GM19328 (cell line): ENCODE measurements at regions not wholly inside any gene's neighbourhood (a gene's known extent, or its start where the extent isn't known, plus 50 kb on each side); places are given as distances from the start of the nearest gene placed in this dataset.

ENCODE experiments used
- ATAC-seq: cut with Tn5 transposase; IDR thresholded peaks from one replicate; pipeline ENCODE4 v1.9.1; 2021; ENCODE audit warnings: mild to moderate bottlenecking, moderate library complexity; ENCODE audit not compliant: unreplicated experiment

DNA sequence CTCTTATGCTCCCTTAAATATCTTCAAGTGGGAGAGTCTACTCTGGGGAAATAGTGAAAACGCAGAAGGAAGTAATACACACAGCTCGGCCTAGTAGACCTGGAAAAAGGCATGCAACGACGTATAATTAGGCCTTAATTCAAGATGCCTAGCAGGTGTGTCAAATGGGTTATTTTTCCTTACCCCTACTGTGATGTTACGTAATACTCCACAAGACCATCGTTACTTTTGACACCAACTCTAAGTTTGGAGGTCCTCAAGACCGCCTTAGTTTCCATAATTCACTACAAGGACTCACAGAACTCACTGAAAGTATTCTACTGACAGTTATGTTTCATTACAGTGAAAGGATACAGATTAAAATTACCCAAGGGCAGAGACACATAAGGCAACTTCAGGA is 1024.3 kb upstream of the MAP3K7 start:
- ATAC-seq: no peak

DNA sequence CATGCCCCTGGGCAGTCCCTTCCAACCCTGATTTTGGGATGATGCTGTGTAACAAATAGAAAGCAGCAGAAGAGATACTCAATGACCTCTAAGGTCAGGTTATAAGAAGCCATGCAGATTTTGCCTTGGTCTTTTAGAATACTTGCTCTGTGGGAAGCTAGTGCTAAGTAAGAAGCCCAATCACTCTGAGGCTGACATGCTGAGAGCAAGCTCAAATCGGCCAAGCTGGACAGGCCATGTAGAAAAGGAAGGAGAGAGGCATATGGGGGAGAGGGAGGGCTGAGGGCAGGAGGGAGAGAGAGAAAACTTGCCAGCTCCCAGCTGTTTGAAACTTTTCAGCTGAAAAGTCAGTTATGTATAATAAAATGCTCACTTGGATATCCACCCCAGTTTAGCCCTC is 1021.6 kb upstream of the MAP3K7 start:
- ATAC-seq: no peak

DNA sequence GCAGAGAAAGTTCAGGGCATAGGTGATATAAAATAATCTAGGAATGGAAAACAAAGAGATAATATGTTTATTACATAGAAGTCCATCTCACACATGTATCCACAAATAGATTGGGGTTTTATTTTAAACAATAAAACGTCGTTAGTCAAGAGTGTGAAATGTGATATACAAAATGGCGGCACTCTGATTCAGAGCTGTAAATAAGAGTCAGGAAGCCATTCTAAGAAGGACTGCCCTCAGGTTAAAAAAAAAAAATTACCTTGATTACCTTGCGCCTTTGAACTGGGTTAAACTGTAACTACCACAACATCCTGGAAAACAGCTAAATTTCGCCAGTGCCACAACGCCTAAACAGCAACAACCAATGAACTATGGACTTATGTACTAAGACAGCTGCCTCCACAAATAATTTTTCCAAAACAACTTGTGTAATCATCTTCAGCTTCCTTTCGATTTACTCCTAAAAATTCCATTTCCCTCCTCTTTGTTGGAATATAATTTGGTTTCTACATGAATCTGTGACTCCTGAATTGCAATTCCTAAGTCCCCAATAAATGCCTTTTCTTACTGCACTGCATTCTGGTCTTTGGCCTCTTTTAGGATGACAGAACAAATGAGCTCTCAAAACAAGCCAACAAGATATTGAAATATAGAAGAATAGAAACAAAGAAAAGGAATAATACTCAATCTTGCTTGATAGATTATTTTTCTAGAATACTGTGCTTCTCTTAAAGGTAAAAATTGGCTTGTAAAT is 1019.5 kb upstream of the MAP3K7 start:
- ATAC-seq: no peak

DNA sequence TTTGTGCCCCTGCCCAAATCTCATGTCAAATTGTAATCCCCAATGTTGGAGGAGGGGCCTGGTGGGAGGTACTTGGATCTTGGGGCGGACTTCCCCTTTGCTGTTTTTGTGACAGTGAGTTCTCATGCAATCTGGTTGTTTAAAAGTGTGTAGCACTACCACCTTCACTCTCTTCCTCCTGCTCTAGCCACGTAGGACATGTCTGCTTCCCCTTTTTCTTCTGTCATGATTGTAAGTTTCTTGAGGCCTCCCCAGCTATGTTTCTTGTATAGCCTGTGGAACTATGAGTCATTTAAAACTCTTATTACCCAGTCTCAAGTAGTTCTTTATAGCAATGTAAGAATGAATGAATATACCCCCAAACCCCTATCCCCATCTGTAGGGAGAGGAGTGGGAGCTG is 1013.7 kb upstream of the MAP3K7 start:
- ATAC-seq: no peak

DNA sequence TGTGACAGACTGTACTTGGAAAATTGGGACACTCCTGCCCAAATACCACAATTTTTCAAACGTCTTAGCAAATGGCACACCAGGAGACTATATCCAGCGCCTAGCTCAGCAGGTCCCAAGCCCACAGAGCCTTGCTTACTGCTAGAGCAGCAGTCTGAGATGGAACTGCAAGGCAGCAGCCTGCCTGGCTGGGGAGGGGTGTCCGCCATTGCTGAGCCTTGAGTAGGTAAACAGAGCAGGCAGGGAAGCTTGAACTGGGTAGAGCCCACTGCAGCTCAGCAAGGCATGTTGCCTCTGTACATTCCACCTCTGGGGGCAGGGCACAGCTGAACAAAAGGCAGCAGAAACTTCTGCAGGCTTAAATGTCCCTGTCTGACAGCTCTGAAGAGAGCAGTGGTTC is 1003.3 kb upstream of the MAP3K7 start:
- ATAC-seq: no peak

DNA sequence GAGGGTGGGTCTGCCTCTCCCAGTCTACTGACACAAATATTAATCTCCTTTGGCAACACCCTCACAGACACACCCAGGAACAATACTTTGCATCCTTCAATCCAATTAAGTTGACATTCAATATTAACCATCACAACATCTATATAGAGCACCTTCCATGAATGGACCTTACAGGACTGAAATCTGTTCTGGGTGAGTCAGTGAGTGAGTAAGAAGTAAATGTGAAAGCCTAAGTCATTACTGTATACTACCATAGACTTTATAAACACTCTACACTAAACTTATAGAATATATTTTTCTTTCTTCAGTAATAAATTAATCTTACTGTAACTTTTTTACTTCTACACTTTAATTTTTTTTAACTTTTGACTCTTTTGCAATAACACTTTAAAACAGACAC is 993.8 kb upstream of the MAP3K7 start:
- no peak for ATAC-seq

DNA sequence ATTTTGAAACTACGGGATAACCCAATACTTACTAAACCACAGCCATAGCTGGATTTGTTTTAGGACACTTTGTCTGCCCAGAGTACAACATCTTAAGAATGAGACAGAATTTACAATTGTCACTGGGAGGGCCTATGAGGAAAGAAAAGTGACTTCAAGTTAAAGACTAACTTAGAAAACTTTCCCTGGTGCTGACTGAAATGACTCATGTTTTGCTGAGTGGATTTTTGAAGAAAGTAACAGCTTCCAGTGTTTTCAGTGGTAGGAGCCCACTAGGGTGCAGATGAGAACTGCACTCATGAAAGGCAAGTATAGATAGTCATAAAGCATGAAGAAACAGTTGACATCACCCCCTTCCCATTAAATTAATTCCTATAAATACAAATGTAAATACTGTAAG is 988.2 kb upstream of the MAP3K7 start:
- no peak for ATAC-seq

DNA sequence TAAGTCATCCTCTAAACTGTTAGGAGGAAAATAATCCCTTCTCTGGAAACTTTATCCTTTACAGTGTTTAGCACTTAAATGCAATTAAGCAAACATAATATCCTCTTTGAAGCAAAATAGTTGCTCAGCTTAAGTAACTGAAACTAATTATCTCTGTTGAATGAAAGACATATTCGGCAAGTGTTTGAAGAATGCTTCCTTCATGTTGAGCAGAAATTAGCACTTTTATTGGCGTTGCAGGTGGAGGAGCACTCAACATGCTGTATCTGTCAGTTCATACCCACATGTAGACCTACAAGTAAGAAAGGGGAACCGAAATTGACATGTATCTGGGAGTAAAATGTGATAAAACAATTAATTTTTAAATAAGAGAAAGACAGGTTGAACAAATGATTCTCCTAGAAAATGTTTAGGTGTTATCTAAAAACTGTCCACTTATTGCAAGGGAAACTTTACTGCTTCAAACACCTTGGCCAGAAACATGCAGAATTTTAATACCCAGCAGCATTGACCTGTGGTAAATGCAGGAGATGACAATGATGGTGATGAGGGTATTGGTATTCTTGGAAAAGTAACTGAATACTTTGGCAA is 987.0 kb upstream of the MAP3K7 start:
- no peak for ATAC-seq

DNA sequence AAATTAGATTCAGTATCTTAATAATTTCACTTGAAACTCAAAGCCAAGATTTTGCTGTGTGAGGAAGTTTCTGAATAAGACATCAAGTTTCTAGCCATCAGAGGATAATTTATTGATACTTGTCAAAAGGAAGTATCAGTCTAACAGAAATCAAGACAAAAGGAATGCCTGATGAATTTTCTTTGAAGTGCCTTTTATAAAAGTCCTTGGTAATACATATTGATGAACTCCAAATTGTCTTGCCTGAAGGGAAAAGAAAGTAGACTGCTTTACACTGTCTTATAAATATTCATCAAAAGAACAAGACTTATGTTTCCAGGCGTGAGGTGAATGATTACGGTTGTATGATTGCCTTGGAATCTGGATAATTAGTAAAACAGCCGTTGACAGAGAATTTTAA is 986.0 kb upstream of the MAP3K7 start:
- ATAC-seq: no peak

DNA sequence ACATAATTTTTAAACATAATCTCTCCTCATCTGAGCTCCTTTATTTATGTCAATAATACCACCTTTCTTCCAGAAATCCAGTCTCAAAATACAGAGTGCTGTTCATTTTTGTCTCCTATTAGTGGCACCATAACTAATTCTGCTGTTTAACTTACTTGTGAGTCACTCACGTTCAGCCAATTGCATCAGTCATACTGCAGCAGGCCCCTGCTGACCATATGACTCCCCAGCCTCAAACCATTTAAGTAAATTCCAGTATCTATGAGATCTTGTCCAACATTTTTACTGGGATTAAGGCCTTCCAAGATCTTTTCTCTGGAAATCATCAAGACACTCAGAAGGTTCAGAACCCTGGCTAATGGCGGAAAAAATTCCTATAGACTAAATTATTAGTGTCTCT is 982.2 kb upstream of the MAP3K7 start:
- ATAC-seq: no peak

DNA sequence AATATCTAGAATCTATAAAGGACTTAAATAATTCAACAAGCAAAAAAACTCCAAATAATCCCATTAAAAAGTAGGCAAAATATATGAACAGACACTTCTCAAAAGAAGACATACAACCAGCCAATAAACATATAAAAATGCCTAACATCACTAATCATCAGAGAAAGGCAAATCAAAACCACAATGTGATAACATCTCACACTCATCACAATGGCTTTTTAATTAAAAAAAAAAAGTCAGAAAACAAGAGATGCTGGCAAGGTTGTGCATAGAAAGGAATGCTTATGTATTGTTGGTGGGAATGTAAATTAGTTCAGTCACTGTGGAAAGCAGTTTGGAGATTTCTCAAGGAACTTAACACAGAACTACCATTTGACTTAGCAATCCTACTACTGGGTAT is 979.6 kb upstream of the MAP3K7 start:
- ATAC-seq: no peak

DNA sequence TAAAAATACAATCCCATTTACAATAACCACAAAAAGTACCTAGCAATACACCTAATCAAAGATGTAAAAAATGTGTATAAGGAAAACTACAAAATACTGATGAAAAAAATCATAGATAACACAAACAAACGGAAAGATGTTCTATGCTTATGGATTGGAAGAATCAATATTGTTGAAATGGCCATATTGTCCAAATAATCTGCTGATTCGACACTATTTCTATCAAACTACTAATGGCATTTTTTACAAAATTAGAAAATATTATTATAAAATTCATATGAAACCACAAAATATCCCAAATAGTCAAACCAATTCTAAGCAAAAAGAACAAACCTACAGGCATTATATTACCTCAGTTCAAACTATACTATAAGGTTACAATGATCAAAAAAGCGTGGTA is 978.3 kb upstream of the MAP3K7 start:
- no peak for ATAC-seq

DNA sequence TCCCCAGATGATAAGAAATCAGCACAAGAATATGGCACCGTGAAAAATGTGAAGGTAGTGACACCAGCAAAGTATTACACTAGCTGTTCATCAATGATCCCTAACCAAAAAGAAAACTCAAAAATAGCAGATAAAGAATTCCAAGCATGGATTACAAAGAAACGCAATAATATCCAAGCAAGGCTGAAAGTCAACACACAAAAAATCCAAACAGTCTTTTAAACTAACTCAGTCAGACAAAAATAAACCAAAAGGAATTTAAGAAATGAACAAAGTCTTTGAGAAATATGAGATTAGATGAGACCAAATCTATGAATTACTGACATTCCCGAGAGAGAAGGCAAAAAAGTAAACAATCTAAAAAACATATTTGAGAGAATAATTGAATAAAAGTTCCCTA is 976.1 kb upstream of the MAP3K7 start:
- no peak for ATAC-seq

DNA sequence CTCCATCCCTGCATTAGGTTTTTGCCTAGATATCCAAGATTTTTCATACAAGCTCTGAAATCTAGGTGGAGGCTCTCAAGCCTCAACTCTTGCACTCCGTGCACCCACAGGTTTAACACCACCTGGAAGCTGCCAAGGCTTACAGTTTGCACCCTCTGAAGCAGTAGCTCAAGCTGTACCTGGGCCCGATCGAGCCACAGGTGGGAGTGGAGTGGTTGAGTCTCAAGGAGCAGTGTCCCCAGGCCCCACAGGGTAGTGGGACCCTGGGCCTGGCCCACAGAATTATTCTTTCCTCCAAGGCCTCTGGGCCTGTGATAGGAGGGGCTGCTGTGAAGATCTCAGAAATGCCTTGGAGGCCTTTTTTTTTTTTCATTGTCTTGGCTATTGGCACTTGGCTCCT is 973.5 kb upstream of the MAP3K7 start:
- no peak for ATAC-seq

DNA sequence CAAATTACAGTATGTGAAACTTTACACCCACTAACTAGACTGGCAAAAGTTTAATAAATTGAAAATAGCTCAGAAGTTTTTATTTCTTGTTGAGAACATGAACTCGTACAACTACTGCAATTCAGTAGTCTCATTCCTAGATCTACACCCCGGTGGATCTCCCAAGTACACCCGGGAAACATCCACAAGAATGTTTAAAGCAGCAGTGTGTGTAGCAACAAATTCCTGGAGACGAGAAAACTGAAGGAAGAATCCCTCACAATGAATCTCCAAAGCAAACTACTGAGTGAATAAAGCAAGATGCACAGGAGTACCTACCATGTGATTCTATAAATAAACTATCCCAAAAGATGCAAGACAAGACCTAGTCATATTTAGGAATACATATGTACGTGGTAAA is 954.0 kb upstream of the MAP3K7 start:
- no peak for ATAC-seq

DNA sequence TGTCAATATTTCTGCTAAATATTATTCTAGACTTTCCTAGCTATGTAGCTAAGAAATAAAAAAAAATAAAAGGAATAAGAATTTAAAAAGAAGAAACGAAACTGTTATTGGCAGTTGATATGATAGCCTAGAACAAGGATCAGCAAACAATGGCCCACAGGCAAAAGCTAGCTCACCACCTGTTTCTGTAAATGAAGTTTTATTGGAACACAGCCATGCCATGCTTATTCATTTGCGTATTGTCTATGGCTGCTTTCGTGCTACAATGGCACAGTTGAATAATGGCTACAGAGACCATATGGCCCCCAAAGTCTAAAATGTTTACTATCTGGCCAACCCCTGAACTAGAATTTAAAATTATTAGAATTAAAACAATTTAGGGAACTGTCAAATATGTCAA is 952.6 kb upstream of the MAP3K7 start:
- no peak for ATAC-seq

DNA sequence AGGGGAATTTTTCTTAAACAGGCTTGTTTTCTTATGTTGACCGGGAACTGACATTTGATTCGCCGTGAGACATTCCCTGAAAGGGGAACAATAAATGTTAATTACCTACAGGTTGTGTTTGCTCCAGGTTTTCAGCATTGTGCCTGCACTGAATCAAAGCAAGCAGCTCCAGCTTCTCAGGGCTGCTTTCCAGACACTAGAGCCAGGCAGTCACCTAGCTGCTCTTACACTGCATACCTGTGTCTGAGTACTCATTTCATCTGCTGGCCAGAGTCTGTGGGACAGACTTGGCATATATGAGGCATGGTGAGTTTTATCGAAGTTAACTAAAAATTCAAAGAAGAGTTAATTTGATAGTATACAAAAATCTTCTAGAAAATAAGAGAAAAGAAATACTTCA is 951.8 kb upstream of the MAP3K7 start:
- no peak for ATAC-seq

DNA sequence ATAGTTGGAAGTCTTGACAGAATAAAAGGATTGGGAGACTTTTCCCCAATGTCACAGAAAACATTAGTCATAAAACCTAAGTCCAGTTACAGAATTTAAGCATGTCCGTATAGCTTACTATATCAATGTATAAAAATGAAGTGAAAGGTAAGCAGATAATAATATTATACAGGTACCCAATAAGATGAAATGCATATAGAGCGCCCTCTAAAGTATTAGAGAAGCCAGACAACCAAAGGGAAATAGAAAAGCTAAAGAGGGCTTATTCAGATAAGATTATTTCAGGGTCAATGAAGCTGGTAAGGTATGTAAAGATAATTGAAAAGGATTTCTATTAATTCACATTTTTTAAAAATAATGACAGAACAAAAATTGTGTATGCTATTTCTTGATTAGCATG is 947.7 kb upstream of the MAP3K7 start:
- ATAC-seq: no peak

DNA sequence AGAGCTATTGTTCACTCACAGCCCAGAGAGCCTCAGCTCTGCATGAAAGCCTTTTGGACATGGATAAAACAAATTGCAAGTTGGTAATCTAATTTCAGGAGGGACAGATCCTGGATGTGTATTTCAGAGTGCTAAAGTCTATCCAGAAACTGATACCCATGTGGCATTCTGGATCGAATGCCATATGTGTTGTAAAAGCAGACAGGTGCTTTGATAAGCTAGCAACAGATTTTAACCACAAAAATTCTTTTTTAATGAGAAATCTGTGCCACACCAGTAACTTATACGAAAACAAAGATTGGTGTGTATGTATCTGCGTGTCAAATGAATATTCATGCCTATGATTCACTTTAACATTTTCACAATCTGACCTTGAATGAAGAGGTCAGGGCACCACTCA is 936.6 kb upstream of the MAP3K7 start:
- ATAC-seq: no peak

DNA sequence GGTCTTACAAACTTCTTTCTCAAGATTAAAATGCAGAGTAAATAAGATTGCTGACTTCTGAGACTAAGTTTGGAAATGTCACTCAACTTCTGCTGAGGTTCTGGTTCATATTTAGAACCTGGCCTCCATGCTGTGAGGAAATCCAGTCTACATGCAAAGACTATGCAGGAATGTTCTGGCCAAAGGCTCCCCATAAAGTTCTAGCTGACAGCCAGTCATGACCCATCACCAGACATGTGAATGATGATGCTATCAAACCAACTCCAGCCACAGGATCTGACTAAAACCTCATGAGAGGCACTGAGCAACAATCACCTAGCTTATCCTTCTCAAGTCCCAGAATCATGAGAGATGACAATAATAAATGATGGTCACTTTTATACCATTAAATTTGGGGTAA is 935.1 kb upstream of the MAP3K7 start:
- ATAC-seq: no peak

DNA sequence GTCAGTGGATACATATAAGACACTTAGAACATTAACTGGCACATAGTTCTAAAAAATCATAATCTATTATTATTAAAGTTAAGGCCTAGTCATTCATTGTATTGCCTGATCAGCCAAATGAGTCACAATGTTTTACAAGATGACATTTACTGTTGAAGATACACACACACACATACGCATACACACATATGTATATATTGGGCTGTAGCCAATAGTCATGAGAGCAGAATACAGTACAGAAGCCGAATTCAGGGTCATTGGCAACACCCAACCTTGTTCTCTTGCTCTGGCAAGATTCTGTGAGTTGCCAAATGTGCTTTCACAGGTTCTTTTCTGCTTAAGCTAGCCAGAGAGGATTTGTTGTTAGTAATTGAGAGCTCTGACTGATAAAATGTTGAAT is 922.8 kb upstream of the MAP3K7 start:
- no peak for ATAC-seq

DNA sequence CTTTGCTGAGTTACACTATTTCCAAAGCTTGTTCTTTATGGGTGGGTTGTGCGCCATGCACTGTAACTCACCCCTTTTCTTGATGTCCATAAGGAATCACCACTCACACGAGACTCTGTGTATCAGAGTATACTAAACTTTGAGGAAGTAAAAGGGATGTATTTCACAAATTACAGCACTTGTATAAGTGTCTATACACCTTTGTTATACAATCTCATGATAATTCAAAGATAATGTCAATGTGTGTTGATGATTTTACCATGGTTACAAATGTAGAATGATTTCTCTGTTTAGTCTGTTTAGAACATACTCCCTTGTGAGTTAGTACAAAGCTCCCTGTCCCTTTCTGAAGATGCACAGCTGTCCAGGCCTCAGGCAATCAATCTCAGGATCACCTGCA is 922.2 kb upstream of the MAP3K7 start:
- ATAC-seq: no peak

DNA sequence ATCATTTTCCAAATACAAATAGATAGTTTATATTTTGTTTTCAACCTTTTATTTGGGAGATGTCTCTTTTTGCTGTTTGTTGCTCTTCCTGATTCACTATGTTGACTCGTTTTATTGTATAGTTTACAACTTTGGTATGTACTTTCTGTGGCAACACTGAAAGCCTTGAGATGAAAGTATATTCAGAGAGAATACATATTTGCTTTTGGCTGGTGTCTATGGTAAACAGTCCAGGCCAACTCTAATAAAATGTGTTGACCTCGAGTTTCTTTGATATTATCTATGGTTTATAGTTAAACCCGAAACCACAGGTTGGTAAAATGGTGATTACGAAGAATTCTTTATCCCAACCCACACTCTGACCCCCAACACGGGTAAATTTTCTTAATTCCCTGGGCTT is 919.6 kb upstream of the MAP3K7 start:
- no peak for ATAC-seq
